ENCODE measurements at regions not wholly inside any gene's neighbourhood (a gene's known extent, or its start where the extent isn't known, plus 50 kb on each side); places are given as distances from the start of the nearest gene placed in this dataset.

GRCh38 chr15:31550211-31550977 is 223.8 kb downstream of the KLF13 start:
- Mint-ChIP-seq H3K27me3 (ENCODE audit: unreplicated experiment) (peaks cover 2% of the 10 kb centered on the region), H3K9me3 (ENCODE audit: unreplicated experiment) (peaks cover 12% of the 10 kb centered on the region), H3K36me3 (ENCODE audit: unreplicated experiment) (peaks cover 13% of the 10 kb centered on the region), H3K27ac (ENCODE audit: unreplicated experiment) (no peak overlapping the region), H3K4me3 (ENCODE audit: unreplicated experiment) (no peak overlapping the region), H3K4me1 (ENCODE audit: low read depth, unreplicated experiment) (no peaks in the 10 kb centered on the region)
- TF ChIP-seq CTCF (IDR thresholded peaks at IDR 0.05; ENCODE audit: partially characterized antibody, unreplicated experiment), result no peak
- no peak for DNase-seq

- Mint-ChIP-seq H3K27me3 (ENCODE audit: unreplicated experiment) (peaks cover 2% of the 10 kb centered on the region), H3K4me3 (ENCODE audit: unreplicated experiment) (no peak overlapping the region), H3K4me1 (ENCODE audit: low read depth, unreplicated experiment) (no peaks in the 10 kb centered on the region), H3K27ac (ENCODE audit: unreplicated experiment) (no peak overlapping the region), H3K36me3 (ENCODE audit: unreplicated experiment) (peaks cover 13% of the 10 kb centered on the region), H3K9me3 (ENCODE audit: unreplicated experiment) (peaks cover 13% of the 10 kb centered on the region)
- no peak for DNase-seq
- no peak for TF ChIP-seq CTCF (IDR thresholded peaks at IDR 0.05; ENCODE audit: partially characterized antibody, unreplicated experiment)
Observed at GRCh38 chr15:31551323-31551722, 224.7 kb downstream of the KLF13 start.

- H3K9me3 Mint-ChIP-seq (ENCODE audit: unreplicated experiment), result peaks cover 18% of the 10 kb centered on the region
- peaks cover 20% of the 10 kb centered on the region for H3K36me3 Mint-ChIP-seq (ENCODE audit: unreplicated experiment)
- no peak overlapping the region for H3K4me3 Mint-ChIP-seq (ENCODE audit: unreplicated experiment)
- no peak for TF ChIP-seq CTCF (IDR thresholded peaks at IDR 0.05; ENCODE audit: partially characterized antibody, unreplicated experiment)
- H3K4me1 Mint-ChIP-seq (ENCODE audit: low read depth, unreplicated experiment), result peaks cover 1% of the 10 kb centered on the region
- peaks cover 7% of the 10 kb centered on the region for H3K27me3 Mint-ChIP-seq (ENCODE audit: unreplicated experiment)
- DNase-seq, result no peak
- H3K27ac Mint-ChIP-seq (ENCODE audit: unreplicated experiment), result no peak overlapping the region
Observed at GRCh38 chr15:31552482-31553099, 226.0 kb downstream of the KLF13 start.

GRCh38 chr15:31554261-31554660 is 227.6 kb downstream of the KLF13 start:
- Mint-ChIP-seq H3K36me3 (ENCODE audit: unreplicated experiment) (peaks cover 20% of the 10 kb centered on the region), H3K4me1 (ENCODE audit: low read depth, unreplicated experiment) (peaks cover 1% of the 10 kb centered on the region), H3K9me3 (ENCODE audit: unreplicated experiment) (peaks cover 21% of the 10 kb centered on the region), H3K27me3 (ENCODE audit: unreplicated experiment) (peaks cover 8% of the 10 kb centered on the region), H3K27ac (ENCODE audit: unreplicated experiment) (no peak overlapping the region), H3K4me3 (ENCODE audit: unreplicated experiment) (no peak overlapping the region)
- no peak for TF ChIP-seq CTCF (IDR thresholded peaks at IDR 0.05; ENCODE audit: partially characterized antibody, unreplicated experiment)
- DNase-seq, result no peak

- peaks cover 20% of the 10 kb centered on the region for H3K36me3 Mint-ChIP-seq (ENCODE audit: unreplicated experiment)
- DNase-seq, result no peak
- peaks cover 3% of the 10 kb centered on the region for H3K4me1 Mint-ChIP-seq (ENCODE audit: low read depth, unreplicated experiment)
- H3K27ac Mint-ChIP-seq (ENCODE audit: unreplicated experiment), result no peak overlapping the region
- peaks cover 22% of the 10 kb centered on the region for H3K9me3 Mint-ChIP-seq (ENCODE audit: unreplicated experiment)
- TF ChIP-seq CTCF (IDR thresholded peaks at IDR 0.05; ENCODE audit: partially characterized antibody, unreplicated experiment), result no peak
- H3K27me3 Mint-ChIP-seq (ENCODE audit: unreplicated experiment), result peaks cover 8% of the 10 kb centered on the region
- no peak overlapping the region for H3K4me3 Mint-ChIP-seq (ENCODE audit: unreplicated experiment)
Observed at GRCh38 chr15:31555022-31555421, 228.4 kb downstream of the KLF13 start.
